T47D (cell line): ENCODE measurements at regions not wholly inside any gene's neighbourhood (a gene's known extent, or its start where the extent isn't known, plus 50 kb on each side); places are given as distances from the start of the nearest gene placed in this dataset.

ENCODE experiments used
- DNase-seq, 2 experiments: peaks; one replicate each; pipeline versions ENCODE4 v3.0.0 to v3.0.0-alpha.2; 2011 to 2012; ENCODE audit warnings: low read depth in 1 of 2, low spot score in 1 of 2
- JUND ChIP-seq: IDR thresholded peaks from 2 replicates; pipeline ENCODE4 v1.6.1; 2012; ENCODE audit warnings: low read depth
- in situ Hi-C: cut with HindIII; loops from 2 replicates; pipeline ENCODE4 v1.10.0; 2016; ENCODE audit warnings: low sequenced_read_pairs, low pct_unique_long_range_greater_than_20kb

- no peak for TF ChIP-seq JUND
- in situ Hi-C loops: no loop called here
- no peak for DNase-seq
Measured at GRCh38 chr4:32768664-32769389, 2048.7 kb downstream of the PCDH7 start.

- in situ Hi-C loops: no loop called here
- TF ChIP-seq JUND: no peak
- DNase-seq: no peak
Measured at GRCh38 chr4:32771491-32771890, 2051.3 kb downstream of the PCDH7 start.

GRCh38 chr4:32775049-32775448 lies 2054.9 kb downstream of the PCDH7 start:
- TF ChIP-seq JUND: no peak
- peak; percentile 4 to 70 for DNase-seq
- in situ Hi-C loops: no loop called here

GRCh38 chr4:32776435-32777203 lies 2056.4 kb downstream of the PCDH7 start:
- no peak for TF ChIP-seq JUND
- DNase-seq: no peak
- in situ Hi-C loops: no loop called here

- in situ Hi-C loops: no loop called here
- no peak for TF ChIP-seq JUND
- no peak for DNase-seq
Measured at GRCh38 chr4:32778025-32778424, 2057.9 kb downstream of the PCDH7 start.

GRCh38 chr4:32778938-32779337 lies 2058.8 kb downstream of the PCDH7 start:
- no peak for DNase-seq
- no peak for TF ChIP-seq JUND
- in situ Hi-C loops: no loop called here

GRCh38 chr4:32789026-32789608 lies 2068.9 kb downstream of the PCDH7 start:
- in situ Hi-C loops: no loop called here
- TF ChIP-seq JUND: no peak
- DNase-seq: peak in 1 of 2 experiments; percentile 18

GRCh38 chr4:32790803-32791202 lies 2070.6 kb downstream of the PCDH7 start:
- in situ Hi-C loops: no loop called here
- no peak for DNase-seq

GRCh38 chr4:32798471-32799159 lies 2078.4 kb downstream of the PCDH7 start:
- no peak for TF ChIP-seq JUND
- in situ Hi-C loops: no loop called here

More at GRCh38 chr4:32790803-32791202, 2070.6 kb downstream of the PCDH7 start:
- TF ChIP-seq JUND: no peak

GRCh38 chr4:32824336-32824735 lies 2104.2 kb downstream of the PCDH7 start:
- TF ChIP-seq JUND: no peak
- DNase-seq: no peak

More at GRCh38 chr4:32798471-32799159, 2078.4 kb downstream of the PCDH7 start:
- DNase-seq: no peak

GRCh38 chr4:32826169-32826568 lies 2106.0 kb downstream of the PCDH7 start:
- no peak for TF ChIP-seq JUND
- in situ Hi-C loops: no loop called here
- peak in 1 of 2 experiments; percentile 38 for DNase-seq

More at GRCh38 chr4:32824336-32824735, 2104.2 kb downstream of the PCDH7 start:
- in situ Hi-C loops: no loop called here

- in situ Hi-C loops: no loop called here
- no peak for DNase-seq
Measured at GRCh38 chr4:32830160-32830559, 2110.0 kb downstream of the PCDH7 start.

More at GRCh38 chr4:32830160-32830559, 2110.0 kb downstream of the PCDH7 start:
- no peak for TF ChIP-seq JUND
